ENCODE measurements at regions not wholly inside any gene's neighbourhood (a gene's known extent, or its start where the extent isn't known, plus 50 kb on each side); places are given as distances from the start of the nearest gene placed in this dataset.

- DNase-seq = no peak
Measured at GRCh38 chr11:36931139-36931538, 333.1 kb upstream of the RAG2 start.

GRCh38 chr11:36930256-36930655 is 332.2 kb upstream of the RAG2 start:
- no peak for DNase-seq

DNA sequence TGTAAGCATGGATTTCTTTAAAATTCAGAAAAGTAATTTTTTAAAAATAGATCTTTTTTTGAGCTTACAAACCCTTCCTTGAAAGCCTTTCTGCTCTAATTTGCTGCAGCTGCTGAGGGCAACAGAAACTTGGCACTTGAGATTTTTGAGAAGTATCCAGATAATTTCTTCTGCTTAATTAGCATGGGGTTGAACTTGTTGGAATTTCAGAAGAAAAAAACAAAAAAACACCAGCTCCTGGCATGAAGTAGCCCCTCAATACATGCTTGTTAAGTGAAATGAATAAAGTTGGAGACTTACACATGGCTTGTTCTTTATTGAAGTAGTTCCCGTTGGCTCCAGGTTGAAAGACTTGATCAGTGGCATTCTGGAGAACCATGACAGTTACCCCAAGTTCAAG is 331.4 kb upstream of the RAG2 start:
- DNase-seq = no peak

GRCh38 chr11:36928621-36929020 is 330.6 kb upstream of the RAG2 start:
- no peak for DNase-seq

- DNase-seq = no peak
Measured at GRCh38 chr11:36899800-36900199, 301.8 kb upstream of the RAG2 start.

- no peak for DNase-seq
Measured at GRCh38 chr11:36890841-36891240, 292.8 kb upstream of the RAG2 start.

GRCh38 chr11:36890121-36890679 is 292.2 kb upstream of the RAG2 start:
- no peak for DNase-seq

DNA sequence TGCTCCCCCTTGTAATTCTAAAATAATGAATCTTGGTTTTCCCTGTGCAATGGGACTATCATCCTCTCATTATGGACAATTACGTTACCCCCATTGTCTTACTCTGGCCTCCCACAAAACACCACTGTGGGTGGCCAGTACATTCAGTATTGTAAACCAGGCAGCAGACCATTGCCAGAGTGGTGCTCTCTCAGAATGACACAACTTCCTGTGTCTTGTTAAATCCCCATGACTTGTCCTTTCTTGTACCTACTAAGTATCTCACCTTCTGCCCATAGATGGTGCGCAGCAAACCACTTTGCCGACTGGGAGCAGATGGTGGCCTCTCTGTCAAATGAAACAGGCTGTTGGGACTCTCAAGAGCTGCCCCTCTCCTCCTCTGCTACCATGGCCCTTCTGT is 287.1 kb upstream of the RAG2 start:
- DNase-seq = no peak

GRCh38 chr11:36878737-36879136 is 280.7 kb upstream of the RAG2 start:
- no peak for DNase-seq

GRCh38 chr11:36877149-36877548 is 279.1 kb upstream of the RAG2 start:
- DNase-seq = no peak

- no peak for DNase-seq
Measured at GRCh38 chr11:36876266-36876665, 278.2 kb upstream of the RAG2 start.

DNA sequence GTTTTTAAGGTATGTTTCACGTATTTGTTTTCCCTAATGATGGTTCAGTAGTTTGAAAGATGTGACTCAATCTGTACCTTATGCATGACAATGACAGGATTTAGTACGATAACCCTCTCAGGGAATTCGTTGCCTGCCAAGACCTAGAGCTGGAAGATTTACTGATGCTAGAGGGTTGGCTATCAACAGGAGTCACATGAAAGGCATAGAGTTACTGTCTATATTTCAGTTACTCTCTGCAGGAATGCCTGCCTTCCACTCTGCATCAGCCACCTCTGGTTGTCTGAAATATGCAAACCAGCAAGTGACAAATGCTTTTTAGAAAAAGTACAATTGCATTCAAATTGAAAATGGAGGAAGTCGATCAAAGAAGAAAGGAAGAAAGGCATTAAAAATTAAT is 276.3 kb upstream of the RAG2 start:
- DNase-seq = no peak

DNA sequence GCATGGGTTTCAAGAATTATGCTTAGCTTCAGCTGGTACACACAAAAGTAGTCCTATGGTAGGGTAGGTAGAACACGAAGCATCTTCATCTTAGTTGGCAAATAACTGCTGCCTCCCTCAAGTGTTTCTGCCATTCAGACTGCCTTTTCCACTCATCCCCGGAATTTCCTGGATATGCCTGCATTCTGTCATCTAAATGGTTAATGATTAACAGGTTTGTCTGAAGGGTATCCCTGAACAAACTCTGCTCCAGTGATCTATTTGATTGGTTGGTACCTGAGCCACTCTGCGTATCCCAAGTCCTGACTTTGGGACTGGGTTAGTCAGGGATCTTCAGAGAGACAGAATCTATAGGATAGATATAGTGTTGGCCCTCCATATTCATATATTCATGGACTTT is 272.3 kb upstream of the RAG2 start:
- no peak for DNase-seq

DNA sequence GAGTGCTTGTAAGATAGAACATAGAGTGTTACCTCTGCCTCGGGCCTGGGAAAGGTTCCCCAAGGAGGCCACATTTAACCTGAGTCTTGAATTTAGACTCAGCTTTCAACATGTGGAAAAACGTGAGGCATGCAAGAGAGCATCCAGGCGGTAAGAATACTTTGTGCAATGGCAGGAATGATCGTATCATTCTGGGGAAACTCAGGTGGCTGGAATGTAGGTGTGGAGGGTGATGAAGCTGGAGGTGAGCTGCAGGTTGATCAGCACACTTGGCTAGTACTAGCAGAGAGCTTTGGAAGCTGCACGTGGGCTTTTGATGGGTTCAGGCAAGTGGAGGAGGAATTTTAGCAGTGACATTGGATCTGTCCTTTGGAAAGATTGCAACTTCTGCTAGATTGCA is 270.3 kb upstream of the RAG2 start:
- DNase-seq = no peak

DNA sequence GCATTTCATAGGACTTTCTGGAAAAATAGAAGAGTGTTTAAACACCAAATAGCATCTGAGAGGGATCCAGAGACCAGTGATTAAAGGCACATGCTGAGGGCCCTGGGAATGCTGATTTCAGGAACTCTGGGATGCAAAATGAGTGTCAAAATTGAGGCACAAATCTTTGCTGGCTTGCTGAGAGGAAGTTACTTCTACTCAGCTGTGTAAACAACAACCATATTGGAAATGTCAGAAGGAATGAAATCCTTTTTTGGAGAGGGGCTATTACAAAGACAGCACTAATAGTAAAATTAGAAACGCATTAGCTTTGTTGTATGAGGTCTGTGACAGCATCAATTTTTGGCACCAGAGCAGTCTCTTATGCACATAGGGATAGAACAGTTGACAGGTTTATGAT is 267.8 kb upstream of the RAG2 start:
- DNase-seq = no peak

DNA sequence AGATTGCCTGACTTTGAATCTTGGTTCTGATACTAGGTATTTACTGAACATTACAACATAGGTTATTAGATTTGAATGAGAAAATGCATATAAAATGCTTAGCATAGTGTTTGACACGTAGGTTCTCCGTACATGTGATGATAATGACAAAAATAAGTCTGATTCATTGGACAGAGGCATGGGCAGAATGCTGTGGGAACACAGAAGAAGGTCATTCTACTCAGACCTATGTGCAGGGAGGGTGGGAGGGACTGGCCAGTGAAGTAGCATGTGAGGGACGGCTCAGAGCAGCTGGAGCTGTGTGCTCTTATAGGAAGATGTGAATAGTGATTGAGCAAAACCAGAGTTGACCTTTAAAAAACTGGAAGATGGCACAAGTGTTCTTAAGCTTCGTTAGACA is 256.8 kb upstream of the RAG2 start:
- no peak for DNase-seq

DNA sequence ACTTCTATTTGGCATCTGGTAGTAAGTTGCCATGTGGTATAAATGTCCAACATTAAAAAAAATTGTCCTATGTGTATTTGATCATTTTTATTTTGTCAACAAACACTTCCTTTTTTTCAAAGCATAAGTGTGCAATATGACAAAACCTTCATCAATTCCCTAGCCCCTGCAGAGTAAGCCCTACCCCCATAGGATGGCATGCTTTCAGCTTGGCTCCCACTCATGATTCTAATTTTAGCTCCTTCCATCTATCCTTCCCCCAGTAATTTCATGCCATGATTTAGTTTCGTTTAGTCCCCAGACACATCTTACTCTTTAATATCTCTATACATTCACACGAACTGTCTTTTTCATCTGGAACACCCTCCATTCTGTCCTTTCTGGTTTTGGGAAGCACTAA is 250.6 kb upstream of the RAG2 start:
- no peak for DNase-seq

DNA sequence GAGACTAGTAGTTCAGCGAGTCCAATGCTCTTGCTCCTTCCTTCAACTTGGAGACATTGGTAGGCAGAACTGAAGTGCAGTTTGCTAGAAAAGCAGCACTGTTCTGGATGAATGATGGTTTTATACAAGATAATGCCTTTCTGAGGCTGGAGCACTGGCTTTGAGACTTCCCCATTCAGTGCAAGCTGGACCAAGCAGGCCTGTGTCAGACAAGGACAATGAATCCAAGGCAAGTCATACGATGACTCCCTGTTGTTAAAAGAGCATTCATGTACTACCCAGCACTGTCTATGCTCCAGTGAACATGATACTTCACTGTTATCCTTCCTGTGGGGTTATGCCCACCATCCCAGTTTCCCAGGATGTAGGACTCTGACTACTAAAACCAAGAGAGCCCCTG is 242.3 kb upstream of the RAG2 start:
- no peak for DNase-seq

GRCh38 chr11:36837831-36838437 is 239.9 kb upstream of the RAG2 start:
- DNase-seq = no peak

DNA sequence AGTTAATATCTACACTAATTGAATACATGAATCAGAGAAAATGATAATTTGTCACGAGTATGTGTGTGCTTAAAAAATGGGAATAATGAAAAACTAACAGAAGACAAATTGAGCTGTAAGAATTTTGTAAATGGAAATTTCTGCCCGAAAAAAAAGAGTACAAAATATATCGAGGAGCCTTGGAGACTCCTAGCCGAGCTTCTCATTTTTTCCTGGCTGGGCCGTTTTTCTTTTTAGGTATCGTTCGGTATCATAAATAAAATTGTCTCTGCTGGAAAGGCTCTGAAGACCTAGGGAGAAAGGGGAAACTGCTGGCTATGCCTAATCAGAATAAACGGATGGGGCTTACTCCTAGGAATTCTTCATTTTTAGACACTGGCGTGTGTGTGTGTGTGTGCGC is 227.2 kb upstream of the RAG2 start:
- DNase-seq = no peak

DNA sequence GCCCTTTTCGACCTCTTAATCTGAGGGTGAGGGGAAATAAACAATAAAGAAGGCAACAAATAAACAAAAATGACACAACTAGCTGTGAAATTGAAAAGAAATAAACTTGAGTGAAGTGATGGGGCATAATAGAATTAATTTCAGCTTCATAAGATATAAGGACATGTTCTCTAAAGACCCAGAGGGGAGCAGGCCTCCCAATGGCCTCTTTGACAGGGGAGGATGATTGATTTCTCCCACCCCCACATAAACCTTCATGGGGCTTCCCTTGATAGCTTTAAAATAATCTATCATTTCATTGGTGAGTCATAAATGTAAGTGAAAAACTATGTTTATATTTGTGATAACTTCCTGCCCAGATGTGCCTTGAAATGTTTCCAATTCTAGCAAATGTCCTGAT is 226.3 kb upstream of the RAG2 start:
- no peak for DNase-seq

- no peak for DNase-seq
Measured at GRCh38 chr11:36822829-36823228, 224.8 kb upstream of the RAG2 start.

DNA sequence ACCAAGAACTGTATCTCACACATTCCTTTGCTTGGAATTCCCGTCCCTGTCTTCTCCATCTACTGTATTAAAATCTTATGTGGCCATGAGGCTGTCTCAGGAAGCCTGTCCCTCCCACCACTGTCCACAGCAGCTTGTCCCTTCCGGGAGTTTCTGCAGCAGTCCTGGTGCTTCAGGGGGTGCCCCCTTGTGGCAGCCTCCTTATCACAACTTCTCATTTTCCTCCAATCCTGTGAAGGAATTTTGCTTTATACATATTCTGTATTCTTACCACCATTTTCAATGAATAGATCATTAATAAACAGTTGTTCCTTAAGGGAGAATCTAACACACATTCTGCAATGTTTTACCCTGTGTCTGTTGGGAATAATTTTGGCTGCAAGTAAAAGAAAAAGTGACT is 220.4 kb upstream of the RAG2 start:
- DNase-seq = no peak

DNA sequence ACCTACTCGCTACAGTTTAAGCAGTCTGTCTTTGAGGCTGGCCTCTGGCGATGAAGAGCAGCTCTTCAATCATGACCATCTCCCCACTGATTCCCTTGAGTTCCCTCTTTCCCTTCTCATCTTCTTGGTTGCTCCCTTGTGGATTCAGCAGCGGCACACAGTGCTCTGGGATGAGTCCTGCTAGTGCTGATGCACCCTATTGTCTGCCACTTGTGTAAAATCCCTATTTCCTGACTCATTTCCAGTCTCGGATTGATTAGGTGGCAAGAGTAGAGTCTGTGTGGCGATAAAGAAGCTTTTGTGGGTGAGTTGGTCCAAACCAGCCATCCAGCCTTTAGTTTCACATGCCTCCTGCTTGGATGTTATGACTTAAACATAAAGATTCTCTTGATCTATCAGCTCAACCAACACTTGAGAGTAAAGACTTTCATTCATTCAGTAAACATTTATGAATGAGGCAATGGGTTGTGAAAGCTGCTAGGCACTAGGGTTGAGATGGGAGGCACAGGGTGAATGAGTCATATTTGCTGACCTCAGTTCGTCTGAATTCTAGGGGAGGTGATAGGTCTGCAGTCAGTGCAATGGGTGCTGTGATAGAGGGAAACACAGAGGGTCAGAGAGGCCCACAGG is 219.4 kb upstream of the RAG2 start:
- DNase-seq = no peak

DNA sequence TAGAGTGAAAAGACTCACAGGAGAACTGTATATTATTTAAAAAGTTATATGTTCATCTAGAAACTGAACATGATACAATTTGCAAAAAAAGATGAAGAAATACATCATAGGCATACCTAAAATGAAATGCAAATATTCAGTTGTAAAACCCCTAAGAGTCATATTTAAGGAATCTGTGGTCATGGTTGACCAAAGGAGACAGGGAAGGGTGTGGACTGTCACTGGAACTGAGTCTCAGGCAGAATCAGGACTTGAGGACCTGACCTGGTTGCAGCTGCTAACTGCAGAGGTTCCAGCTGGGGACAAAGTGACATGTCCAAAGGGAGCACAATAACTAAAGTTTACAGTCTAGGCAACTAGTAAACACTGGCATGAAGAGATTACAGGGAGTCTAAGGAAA is 211.3 kb upstream of the RAG2 start:
- no peak for DNase-seq

Data from CD4-positive, alpha-beta T cell treated with Interleukin-17A for 1 hour (primary cell).